Dedifferentiated amniotic fluid mesenchymal stem cell (primary cell): ENCODE measurements at regions not wholly inside any gene's neighbourhood (a gene's known extent, or its start where the extent isn't known, plus 50 kb on each side); places are given as distances from the start of the nearest gene placed in this dataset.

Experiments
- DNase-seq: peaks from one replicate; pipeline ENCODE4 v3.0.0-alpha.2; 2016; ENCODE audit errors: extremely low spot score

DNA sequence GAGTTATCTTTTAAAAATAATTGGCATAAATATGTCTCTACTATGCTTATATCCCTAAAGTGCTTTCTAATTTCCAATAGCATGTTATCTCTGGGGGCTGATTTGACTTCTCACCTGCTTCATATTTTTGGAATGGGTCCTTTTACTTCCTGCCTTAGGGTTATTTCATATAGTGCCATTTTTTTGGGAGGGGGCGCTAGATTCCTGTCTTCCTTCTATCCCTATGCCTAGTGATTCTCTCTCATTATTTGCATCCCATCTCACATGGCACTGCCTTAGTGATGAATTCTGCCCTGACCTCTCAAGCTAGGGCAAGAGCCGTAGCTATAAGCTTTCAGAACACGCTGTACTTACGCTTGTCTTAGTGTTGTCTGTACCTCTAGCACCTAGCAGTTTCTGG lies 150.3 kb upstream of the SLITRK3 start:
- DNase-seq, result no peak

- no peak for DNase-seq
These were observed 147.0 kb upstream of the SLITRK3 start for GRCh38 chr3:165343185-165343584.

DNA sequence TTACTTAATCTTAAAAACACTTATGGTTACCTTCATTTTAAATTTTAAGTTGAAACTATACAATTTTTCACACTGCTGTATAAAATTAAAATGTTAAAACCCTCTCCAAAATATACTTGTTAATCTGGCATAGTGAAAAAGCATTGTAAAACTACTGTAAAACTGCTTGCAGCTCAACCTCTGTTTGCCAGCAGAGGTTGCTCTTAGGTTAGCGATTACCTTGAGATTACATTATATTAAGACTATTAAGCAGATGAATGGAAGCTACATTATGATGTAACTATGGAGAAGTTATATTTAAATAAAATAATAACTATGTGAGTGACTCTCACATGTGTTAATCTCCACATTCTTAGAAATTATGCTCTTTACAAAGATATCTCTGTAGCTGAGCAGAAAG lies 143.6 kb upstream of the SLITRK3 start:
- no peak for DNase-seq

DNA sequence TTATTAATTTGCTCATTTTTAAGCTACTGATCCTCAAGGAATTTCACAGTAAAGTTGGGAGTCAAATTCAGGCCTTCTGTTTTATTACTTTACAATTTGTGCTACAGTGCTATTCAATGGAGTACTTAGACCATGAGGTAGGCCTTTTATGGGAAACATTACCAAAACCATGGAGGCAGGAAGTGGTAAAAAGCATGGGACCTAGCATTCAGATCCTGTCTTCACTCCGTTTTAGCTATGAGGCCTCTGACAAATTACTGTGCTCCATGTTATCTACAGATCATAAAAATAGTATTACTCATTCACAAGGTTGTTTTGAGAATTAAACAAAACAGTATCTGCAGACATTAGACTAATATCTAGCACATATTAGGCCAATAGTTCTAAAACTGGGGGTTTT lies 140.6 kb upstream of the SLITRK3 start:
- no peak for DNase-seq
